Umbilical cord (tissue), 1 donor: ENCODE measurements at regions not wholly inside any gene's neighbourhood (a gene's known extent, or its start where the extent isn't known, plus 50 kb on each side); places are given as distances from the start of the nearest gene placed in this dataset.
A peak's percentile ranks its signal among the peaks of the same experiment; 100 is the strongest.
"Not testable (repeated sequence)": the region's sequence is repeated elsewhere in the genome, so short reads cannot be mapped to it uniquely, and the experiment has no call there.

Experiments used
- DNase-seq: peaks from one replicate; pipeline ENCODE4 v3.0.0-alpha.2; 2015; ENCODE audit warnings: low spot score

DNA sequence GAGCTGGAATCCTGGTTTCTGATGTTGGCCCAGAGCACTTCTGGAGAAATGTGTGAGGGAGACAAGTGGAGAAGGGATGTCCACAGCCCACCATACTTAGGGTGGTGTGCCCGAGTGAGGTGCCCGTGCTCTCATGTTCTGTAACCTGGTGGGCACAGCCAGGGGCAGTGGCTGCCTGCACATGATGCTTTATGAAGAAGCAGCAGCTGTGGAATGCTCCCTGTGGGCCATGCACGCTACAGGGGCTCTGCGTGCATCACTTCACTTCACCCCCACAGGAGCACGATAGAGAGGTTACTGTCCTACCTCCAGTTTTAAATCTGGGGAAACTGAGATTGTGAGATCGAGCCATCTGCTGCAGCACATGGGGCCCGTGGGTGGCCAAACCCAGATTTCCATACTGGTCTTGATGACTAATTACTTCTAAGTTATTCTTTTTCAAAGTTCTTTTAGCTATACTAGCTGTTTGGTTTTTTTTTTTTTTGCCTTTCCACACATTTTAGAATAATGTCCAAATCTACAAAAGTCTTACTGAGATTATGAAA, 441.6 kb downstream of the GADD45G start:
- no peak for DNase-seq

- no peak for DNase-seq
Observed at GRCh38 chr9:90047828-90048227, 443.0 kb downstream of the GADD45G start.

DNA sequence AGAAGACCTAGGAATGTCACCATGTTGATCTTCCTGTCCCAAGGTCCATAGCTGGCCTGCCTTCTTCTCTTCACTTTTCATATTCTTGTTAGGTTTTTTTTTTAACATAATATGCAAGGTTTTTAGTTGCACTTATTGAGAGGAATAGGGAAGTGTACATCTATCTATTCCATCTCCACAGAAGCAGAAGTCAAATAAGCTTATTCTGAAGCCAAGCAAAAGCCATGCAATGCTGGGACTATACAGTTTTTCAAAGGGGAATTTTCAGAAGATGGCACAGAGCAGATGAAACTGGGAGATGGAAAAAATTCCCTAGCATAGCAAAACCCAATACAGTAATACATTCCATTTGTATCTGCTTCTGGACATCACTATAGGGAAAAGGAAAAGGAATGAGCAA, 447.6 kb downstream of the GADD45G start:
- no peak for DNase-seq

DNA sequence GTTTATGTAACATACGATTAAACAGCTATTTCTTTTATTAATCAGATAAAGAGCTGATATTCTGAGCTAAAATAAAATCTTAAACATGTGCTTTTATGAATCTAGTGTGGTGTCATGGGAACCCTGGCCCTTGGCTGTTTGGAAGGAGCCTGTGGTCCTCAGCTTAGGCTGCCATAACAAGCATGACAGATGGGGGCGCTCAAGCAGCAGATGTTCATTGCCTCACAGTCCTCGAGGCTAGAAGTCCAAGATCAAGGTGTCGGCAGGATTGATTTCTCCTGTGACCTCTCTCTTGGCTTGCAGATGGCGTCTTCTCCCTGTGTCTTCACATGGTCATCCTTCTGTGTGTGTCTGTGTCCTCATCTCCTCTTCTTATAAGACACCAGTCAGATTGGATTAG, 448.2 kb downstream of the GADD45G start:
- DNase-seq, result no peak

GRCh38 chr9:90054810-90055209, 450.0 kb downstream of the GADD45G start:
- DNase-seq, result no peak

- no peak for DNase-seq
Observed at GRCh38 chr9:90055226-90055625, 450.4 kb downstream of the GADD45G start.

DNA sequence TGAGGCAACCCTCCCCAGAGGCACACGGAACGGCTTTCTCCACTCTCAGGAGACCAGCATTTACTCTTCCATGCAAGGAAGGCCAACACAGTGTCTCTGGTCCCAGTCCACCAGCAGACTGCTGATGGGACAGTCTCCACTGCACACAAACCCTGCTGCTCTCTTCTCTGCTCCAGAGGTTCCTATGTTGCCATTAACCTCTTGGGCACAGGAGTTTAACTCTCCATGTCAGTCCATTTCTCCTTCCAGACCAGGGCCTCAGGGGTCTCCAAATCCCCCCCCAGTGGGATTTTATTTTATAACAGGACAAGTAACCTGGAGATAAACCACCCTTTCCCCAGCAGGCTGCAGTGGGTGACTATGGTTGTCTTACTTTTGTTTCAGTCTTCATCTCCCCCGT, 452.5 kb downstream of the GADD45G start:
- no peak for DNase-seq

- no peak for DNase-seq
Observed at GRCh38 chr9:90058182-90058763, 453.5 kb downstream of the GADD45G start.

- DNase-seq, result no peak
Observed at GRCh38 chr9:90059436-90059835, 454.6 kb downstream of the GADD45G start.

DNA sequence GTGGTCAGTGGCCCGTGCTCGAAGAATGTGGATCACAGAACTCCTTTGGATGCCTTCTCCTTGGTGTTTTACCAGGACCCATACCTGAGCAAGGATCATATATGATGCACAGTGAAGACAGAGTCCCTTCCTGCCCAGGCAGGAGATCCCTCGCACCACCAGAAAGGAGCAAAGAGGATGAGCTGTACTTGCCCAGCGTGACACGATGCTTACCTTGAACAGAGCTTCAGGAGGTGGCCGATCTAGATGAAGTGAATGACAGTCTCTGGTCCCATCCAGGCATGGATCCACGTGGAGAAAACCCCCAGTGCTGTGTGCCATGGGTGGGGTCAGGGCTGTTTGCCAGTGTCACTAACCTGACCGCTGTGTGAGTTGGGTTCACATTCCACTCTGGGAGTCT, 455.4 kb downstream of the GADD45G start:
- DNase-seq, result no peak

GRCh38 chr9:90061187-90061586, 456.4 kb downstream of the GADD45G start:
- no peak for DNase-seq

- peak; percentile 62 for DNase-seq
Observed at GRCh38 chr9:90062982-90063381, 458.2 kb downstream of the GADD45G start.

DNA sequence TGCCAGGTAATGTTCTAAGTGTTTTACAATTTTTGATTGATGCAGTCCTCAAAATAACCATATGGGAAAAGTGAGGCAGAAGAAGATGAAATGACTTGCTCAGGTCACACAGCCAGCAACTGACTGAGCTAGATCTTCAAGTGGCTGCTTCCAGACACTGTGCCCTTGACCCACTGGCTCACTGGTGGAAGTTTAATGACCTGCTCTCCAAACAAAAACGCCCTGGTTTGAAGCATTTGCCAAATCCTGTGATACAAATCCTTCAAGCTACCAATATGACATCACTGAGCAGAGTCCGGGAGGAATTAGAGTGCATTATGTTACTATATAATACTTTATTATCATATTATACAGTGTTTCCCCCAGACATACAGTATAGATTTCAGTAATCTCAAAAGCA, 459.4 kb downstream of the GADD45G start:
- DNase-seq, result peak; percentile 67

DNA sequence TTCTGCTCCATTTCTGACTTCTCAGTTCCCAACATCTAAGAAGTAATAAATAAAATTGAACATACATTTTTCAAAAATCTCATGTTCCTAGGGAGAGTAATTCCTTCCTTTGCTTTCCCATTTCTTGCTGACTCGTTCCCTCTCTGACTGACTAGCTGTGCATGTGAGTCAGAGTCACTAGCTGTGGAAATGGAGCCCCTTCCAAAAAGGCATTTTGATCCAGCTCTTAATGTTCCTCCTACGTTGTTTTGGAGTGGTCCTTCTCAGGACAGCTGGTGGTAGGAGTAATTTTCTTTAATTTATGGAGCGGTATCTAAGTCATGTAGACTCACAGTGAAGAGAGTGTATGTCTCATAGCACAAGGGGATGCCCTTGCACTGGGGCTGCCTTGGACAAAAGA, 460.2 kb downstream of the GADD45G start:
- DNase-seq, result peak; percentile 29

GRCh38 chr9:90065851-90066250, 461.0 kb downstream of the GADD45G start:
- DNase-seq, result no peak

DNA sequence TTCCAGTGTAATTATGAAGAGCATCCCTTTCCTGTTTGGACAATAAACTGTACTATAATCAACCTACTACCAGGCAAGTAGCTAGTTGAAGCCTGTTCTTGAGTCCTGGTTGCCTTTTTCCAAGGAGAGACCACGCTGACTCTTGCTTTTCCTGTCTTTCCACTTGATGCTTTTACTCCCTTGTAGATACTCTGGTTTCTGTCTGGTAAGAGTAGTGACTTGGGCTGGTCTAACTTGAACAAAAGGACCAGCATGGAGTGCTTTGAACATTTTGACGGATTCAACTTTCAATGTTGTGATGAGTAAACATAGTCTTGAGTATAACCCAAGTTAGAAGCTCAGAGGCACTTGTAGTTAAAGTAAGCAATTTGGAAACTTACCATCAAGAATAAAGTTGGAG, 464.3 kb downstream of the GADD45G start:
- no peak for DNase-seq

GRCh38 chr9:90070056-90070455, 465.2 kb downstream of the GADD45G start:
- no peak for DNase-seq

- no peak for DNase-seq
Observed at GRCh38 chr9:90070469-90070868, 465.7 kb downstream of the GADD45G start.

DNA sequence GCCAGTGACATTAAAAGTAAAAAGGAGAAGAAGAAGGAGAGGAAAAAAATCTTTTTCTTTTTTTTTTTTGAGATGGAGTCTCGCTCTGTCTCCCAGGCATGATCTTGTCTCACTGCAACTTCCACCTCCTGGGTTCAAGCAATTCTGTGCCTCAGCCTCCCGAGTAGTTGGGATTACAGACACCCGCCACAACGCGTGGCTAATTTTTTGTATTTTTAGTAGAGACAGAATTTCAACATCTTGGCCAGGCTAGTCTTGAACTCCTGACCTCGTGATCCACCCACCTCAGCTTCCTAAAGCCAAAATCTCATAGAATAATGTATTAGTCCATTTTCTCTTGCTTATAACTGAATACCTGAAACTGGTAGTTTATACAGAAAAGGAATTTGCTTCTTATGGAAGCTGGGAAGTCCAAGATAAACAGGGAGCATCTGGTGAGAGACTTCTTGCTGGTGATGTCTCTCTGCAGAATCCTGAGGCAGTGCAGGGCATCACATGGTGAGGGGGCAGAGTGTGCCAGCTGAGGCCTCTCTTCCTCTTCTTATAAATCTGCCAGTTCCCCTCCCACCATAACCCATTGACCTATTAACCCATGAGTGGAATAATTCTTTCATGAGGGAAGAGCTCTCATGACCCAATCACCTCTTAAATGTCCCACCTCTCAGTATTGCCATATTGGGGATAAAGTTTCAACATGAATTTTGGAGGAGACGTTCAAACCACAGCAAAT, 466.3 kb downstream of the GADD45G start:
- no peak for DNase-seq

DNA sequence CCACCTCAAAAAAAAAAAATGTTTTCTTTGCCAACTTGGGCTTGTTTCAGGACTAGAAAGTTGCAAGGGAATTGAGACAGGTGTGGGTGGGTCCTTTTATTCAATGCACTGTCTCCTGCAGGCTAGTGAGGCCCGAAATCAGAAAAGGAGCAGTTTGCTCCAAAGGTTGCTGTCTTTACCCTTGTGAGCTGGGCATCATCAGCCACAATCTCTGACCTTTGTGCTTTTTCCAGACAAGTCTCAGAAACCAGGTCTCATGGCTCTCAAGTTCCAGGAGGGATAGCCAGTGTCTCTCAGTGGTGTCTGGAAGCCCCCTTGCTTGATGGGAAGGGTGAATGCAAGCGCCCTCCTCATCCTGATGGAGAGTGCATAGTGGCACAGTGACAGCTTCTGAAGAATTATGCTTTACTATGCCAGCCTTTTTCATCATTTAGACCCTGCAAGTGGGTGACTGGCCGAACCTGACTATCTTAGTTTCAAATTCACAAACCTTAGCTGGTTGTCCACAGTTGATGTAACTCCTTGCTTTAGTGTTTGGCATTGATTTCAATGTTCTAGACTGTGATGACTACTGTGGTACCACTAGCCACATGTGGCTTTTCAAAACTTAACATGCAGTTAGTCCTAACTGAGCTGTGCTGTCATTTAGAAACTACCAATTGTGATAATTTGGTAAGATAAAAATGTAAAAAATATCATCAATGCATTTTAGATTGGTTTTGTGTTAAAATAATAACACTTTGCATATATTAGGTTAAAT, 468.6 kb downstream of the GADD45G start:
- no peak for DNase-seq

DNA sequence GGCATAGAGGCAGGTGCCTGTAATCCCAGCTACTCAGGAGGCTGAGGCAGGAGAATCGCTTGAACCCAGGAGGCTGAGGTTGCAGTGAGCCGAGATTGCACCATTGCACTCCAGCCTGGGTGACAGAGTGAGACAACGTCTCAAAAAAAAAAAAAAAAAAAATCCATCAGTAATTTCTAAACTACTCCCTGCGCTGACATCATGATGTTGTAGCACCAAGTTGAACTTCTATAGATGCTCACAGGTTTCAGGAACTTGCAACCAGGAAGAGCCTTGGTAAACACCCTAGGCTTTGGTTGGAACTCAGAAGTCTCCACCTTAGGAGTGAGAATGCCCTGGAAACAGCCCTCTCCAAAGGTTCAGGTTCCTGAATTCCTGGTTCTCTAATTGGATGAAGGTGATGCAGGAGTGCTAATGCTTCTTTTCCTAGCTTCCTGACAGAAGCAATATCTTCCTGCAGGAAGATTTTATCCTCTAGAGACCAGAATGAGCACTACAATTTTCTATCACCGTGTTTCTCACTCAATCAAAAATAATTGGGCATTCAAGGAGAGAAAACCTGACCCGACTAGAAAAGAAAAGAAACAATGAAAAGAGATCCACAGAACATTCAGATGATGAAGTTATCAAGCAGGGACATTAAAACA, 469.6 kb downstream of the GADD45G start:
- no peak for DNase-seq

DNA sequence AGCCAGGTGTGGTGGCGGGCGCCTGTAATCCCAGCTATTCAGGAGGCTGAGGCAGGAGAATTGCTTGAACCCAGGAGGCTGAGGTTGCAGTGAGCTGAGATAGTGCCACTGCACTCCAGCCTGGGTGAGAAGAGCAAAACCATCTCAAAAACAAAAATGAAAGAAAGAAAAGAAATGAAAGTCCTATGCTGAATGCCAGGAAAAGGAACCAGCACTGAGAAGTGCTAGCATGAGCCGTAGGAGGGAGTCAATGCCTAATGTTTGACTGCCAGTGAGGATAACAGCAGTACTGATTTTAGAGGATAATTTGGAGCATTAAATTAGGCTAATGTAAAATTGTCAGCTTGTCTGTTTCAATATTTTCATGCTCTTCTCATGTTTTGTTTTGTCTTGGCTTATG, 472.8 kb downstream of the GADD45G start:
- DNase-seq, result not testable (repeated sequence)
